ENCODE measurements at regions not wholly inside any gene's neighbourhood (a gene's known extent, or its start where the extent isn't known, plus 50 kb on each side); places are given as distances from the start of the nearest gene placed in this dataset.

- no peak for TF ChIP-seq ELF4 (IDR thresholded peaks at IDR 0.05)
- no peak for TF ChIP-seq BHLHE40 (IDR thresholded peaks at IDR 0.05; ENCODE audit: borderline replicate concordance)
- no peak for TF ChIP-seq PKNOX1 (IDR thresholded peaks at IDR 0.05)
- no peak for TF ChIP-seq SUZ12 (IDR thresholded peaks at IDR 0.05)
- TF ChIP-seq CTBP1 (IDR thresholded peaks at IDR 0.05; ENCODE audit: borderline replicate concordance) = no peak
- TF ChIP-seq SP1 (IDR thresholded peaks at IDR 0.05) = no peak
- no peak for TF ChIP-seq FOXK2 (IDR thresholded peaks at IDR 0.05)
- no peak for TF ChIP-seq NFRKB (IDR thresholded peaks at IDR 0.05)
- TF ChIP-seq FOXA1 (IDR thresholded peaks at IDR 0.05) = no peak
- TF ChIP-seq ARNT (IDR thresholded peaks at IDR 0.05) = no peak
- TF ChIP-seq ZNF384 (IDR thresholded peaks at IDR 0.05) = no peak
- TF ChIP-seq FOXM1 (IDR thresholded peaks at IDR 0.05; ENCODE audit: borderline replicate concordance) = no peak
- TF ChIP-seq TARDBP (IDR thresholded peaks at IDR 0.05) = no peak
- TF ChIP-seq L3MBTL2 (conservative IDR thresholded peaks at IDR 0.05) = no peak
These were observed 466.4 kb downstream of the TDRD15 start for GRCh38 chr2:21590026-21590690.
